GM12874 (cell line): ENCODE measurements at regions not wholly inside any gene's neighbourhood (a gene's known extent, or its start where the extent isn't known, plus 50 kb on each side); places are given as distances from the start of the nearest gene placed in this dataset.

ENCODE experiments used
- CTCF ChIP-seq: IDR thresholded peaks from 2 replicates; pipeline ENCODE4 v1.5.1; 2011; ENCODE audit warnings: low read depth, mild to moderate bottlenecking, control low read depth, low read length, moderate library complexity; ENCODE audit not compliant: insufficient read depth

GRCh38 chr4:38512840-38513239, 151.2 kb upstream of the KLF3 start:
- TF ChIP-seq CTCF = no peak

GRCh38 chr4:38514465-38515146, 149.4 kb upstream of the KLF3 start:
- no peak for TF ChIP-seq CTCF

- TF ChIP-seq CTCF = no peak
Observed at GRCh38 chr4:38516190-38516589, 147.8 kb upstream of the KLF3 start.

GRCh38 chr4:38519666-38520065, 144.3 kb upstream of the KLF3 start:
- no peak for TF ChIP-seq CTCF

- no peak for TF ChIP-seq CTCF
Observed at GRCh38 chr4:38523054-38523453, 140.9 kb upstream of the KLF3 start.

- TF ChIP-seq CTCF = no peak
Observed at GRCh38 chr4:38523524-38524448, 140.2 kb upstream of the KLF3 start.

- no peak for TF ChIP-seq CTCF
Observed at GRCh38 chr4:38526412-38526811, 137.6 kb upstream of the KLF3 start.
